ENCODE measurements at regions not wholly inside any gene's neighbourhood (a gene's known extent, or its start where the extent isn't known, plus 50 kb on each side); places are given as distances from the start of the nearest gene placed in this dataset.

DNA sequence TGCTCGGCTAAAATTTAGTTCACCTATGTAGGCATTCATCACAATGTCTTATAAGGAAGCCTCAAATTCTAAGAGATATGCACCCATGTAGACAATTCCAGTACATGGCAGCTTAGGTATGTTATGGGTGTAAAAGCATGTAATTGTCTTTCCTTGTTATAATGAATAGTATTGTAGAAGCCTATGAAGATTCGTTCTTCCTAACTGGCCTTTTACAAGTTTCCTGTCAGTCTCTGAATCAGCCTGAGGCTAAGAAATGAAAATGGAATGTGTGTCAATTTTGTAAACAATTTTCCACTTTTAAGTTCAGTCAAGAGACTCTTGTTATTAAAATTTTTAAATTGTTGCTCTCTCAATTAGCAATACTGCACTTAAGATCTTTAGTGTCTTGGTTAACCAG lies 189.9 kb upstream of the GALNT5 start:
- TF ChIP-seq, protein P1, sequence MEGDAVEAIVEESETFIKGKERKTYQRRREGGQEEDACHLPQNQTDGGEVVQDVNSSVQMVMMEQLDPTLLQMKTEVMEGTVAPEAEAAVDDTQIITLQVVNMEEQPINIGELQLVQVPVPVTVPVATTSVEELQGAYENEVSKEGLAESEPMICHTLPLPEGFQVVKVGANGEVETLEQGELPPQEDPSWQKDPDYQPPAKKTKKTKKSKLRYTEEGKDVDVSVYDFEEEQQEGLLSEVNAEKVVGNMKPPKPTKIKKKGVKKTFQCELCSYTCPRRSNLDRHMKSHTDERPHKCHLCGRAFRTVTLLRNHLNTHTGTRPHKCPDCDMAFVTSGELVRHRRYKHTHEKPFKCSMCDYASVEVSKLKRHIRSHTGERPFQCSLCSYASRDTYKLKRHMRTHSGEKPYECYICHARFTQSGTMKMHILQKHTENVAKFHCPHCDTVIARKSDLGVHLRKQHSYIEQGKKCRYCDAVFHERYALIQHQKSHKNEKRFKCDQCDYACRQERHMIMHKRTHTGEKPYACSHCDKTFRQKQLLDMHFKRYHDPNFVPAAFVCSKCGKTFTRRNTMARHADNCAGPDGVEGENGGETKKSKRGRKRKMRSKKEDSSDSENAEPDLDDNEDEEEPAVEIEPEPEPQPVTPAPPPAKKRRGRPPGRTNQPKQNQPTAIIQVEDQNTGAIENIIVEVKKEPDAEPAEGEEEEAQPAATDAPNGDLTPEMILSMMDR (conservative IDR thresholded peaks at IDR 0.05 in 1 of 2, IDR thresholded peaks at IDR 0.05 in 1 of 2; ENCODE audit: low read depth in 1 of 2, low read length in 2 of 2): no peak
- no peak for TF ChIP-seq EZH2 (IDR thresholded peaks at IDR 0.05; ENCODE audit: low read length, missing control alignments)

Measured in fibroblast of lung (primary cell).